Activated CD8-positive, alpha-beta T cell treated with anti-CD3 and anti-CD28 coated beads for 36 hours (primary cell): ENCODE measurements at regions not wholly inside any gene's neighbourhood (a gene's known extent, or its start where the extent isn't known, plus 50 kb on each side); places are given as distances from the start of the nearest gene placed in this dataset.
"Not testable (repeated sequence)": the region's sequence is repeated elsewhere in the genome, so short reads cannot be mapped to it uniquely, and the experiment has no call there.

Experiments used
- ATAC-seq: fragments of 200-7000 bp; cut with Tn5 transposase; one replicate; pipeline ENCODE4 v1.10.0; 2021; ENCODE audit warnings: mild to moderate bottlenecking, moderate library complexity
- CTCF ChIA-PET: fragments of 350-600 bp; sonication (Branson Sonifier 250); formaldehyde crosslinking; loops from one replicate; lab custom pipeline; 2021; ENCODE audit warnings: antibody characterized with exemption; lab: Charles Lee
- POLR2A ChIA-PET: fragments of 350-600 bp; sonication (Branson Sonifier 250); formaldehyde crosslinking; loops from one replicate; lab custom pipeline; 2021; ENCODE audit warnings: antibody characterized with exemption; lab: Charles Lee
- DNase-seq: peaks from one replicate; pipeline ENCODE4 v3.0.0-alpha.2; 2020
- H3K27ac Mint-ChIP-seq: one replicate; pipeline ENCODE4 v1.8.0; 2021; ENCODE audit warnings: mild to moderate bottlenecking, mixed read lengths
- H3K27me3 Mint-ChIP-seq: one replicate; pipeline ENCODE4 v1.8.0; 2021; ENCODE audit warnings: mixed read lengths
- H3K36me3 Mint-ChIP-seq: one replicate; pipeline ENCODE4 v1.8.0; 2021; ENCODE audit warnings: low read depth, mixed read lengths
- H3K4me1 Mint-ChIP-seq: one replicate; pipeline ENCODE4 v1.8.0; 2021; ENCODE audit warnings: low read depth, mixed read lengths
- H3K4me3 Mint-ChIP-seq: one replicate; pipeline ENCODE4 v1.8.0; 2021; ENCODE audit warnings: mild to moderate bottlenecking, moderate library complexity, mixed read lengths
- H3K9me3 Mint-ChIP-seq: one replicate; pipeline ENCODE4 v1.8.0; 2021; ENCODE audit warnings: mixed read lengths
- intact Hi-C: fragments of 100-400 bp; cut with micrococcal nuclease; formaldehyde crosslinking; loops from one replicate; pipeline ENCODE4 v1.10.0; 2022
- TF ChIP-seq, protein P1 (sequence below): fragments of 200-600 bp; IDR thresholded peaks from one replicate; pipeline ENCODE4 v1.8.0; 2022; ENCODE audit warnings: antibody characterized with exemption, mild to moderate bottlenecking

DNA sequence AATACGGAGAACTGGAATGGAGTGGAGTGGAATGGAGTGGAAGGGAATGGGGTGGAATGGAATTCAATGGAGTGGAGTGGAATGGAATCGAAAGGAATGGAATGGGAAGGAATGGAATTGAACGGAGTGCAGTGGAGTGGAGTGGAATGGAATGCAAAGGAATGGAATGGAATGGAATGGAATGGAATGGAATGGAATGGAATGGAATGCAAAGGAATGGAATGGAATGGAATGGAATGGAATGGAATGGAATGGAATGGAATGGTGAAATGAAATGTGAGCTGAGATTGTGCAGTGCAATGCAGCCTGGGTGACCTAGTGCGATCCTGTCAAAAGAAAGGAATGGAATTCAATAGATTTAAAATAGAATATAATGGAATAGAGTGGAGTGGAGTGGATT lies 357.3 kb upstream of the WSB1 start:
- ATAC-seq, intact Hi-C loops, H3K4me1 Mint-ChIP-seq, POLR2A ChIA-PET, H3K27ac Mint-ChIP-seq, H3K9me3 Mint-ChIP-seq, DNase-seq, H3K27me3 Mint-ChIP-seq, H3K36me3 Mint-ChIP-seq, H3K4me3 Mint-ChIP-seq, CTCF ChIA-PET: not testable (repeated sequence)

DNA sequence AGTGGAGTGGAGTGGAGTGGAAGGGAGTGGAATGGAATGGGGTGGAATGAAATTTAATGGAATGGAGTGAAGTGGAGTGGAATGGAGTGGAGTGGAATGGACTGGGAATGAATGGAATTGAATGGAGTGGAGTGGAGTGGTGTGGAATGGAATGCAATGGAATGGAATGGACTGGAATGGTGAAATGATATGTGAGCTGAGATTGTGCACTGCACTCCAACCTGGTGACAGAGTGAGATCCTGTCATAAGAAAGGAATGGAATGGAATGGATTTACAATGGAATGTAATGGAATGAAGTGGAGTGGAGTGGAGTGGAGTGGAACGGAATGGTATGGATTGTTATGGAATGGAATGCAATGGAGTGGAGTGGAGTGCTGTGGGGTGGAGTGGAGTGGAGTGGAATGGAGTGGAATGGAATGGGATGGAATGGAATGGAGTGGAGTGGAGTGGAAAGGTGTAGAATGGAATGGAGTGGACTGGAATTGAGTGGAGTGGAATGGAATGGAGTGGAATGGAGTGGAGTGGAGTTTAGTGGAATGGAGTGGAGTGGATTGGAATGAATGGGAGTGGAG lies 356.1 kb upstream of the WSB1 start:
- H3K4me3 Mint-ChIP-seq, H3K9me3 Mint-ChIP-seq, H3K27me3 Mint-ChIP-seq, ATAC-seq, POLR2A ChIA-PET, H3K4me1 Mint-ChIP-seq, CTCF ChIA-PET, H3K27ac Mint-ChIP-seq, H3K36me3 Mint-ChIP-seq, DNase-seq, intact Hi-C loops: not testable (repeated sequence)

DNA sequence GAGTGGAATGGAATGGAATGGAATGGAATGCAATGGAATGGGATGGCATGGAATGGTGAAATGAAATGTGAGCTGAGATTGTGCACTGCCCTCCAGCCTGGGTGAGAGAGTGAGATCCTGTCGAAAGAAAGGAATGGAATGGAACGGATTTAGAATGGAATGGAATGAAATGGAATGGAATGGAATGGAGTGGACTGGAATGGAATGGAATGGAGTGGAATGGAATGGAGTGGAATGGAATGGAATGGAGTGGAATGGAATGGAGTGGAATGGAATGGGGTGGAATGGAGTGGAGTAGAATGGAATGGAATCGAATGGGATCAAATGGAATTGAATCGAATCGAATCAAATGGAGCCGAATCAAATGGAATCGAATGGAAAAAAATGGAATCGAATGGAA lies 354.2 kb upstream of the WSB1 start:
- POLR2A ChIA-PET, H3K27me3 Mint-ChIP-seq, CTCF ChIA-PET, ATAC-seq, intact Hi-C loops, H3K9me3 Mint-ChIP-seq, H3K4me1 Mint-ChIP-seq, DNase-seq, H3K36me3 Mint-ChIP-seq, H3K27ac Mint-ChIP-seq, H3K4me3 Mint-ChIP-seq: not testable (repeated sequence)

DNA sequence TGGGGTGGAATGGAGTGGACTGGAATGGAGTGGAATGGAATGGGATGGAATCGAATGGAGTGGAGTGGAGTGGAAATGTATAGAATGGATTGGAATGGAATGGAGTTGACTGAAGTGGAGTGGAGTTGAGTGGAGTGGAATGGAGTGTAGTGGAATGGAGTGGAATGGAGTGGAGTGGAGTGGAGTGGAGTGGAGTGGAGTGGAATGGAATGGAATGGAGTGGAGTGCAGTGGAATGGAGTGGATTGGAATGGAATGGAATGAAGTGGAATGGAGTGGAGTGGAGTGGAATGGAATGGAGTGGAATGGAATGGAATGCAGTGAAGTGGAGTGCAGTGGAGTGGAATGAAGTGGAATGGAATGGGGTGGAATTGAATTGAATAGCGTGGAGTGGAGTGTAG lies 353.3 kb upstream of the WSB1 start:
- CTCF ChIA-PET, intact Hi-C loops, H3K27ac Mint-ChIP-seq, H3K27me3 Mint-ChIP-seq, H3K9me3 Mint-ChIP-seq, H3K4me3 Mint-ChIP-seq, POLR2A ChIA-PET, DNase-seq, H3K36me3 Mint-ChIP-seq, H3K4me1 Mint-ChIP-seq, ATAC-seq: not testable (repeated sequence)

DNA sequence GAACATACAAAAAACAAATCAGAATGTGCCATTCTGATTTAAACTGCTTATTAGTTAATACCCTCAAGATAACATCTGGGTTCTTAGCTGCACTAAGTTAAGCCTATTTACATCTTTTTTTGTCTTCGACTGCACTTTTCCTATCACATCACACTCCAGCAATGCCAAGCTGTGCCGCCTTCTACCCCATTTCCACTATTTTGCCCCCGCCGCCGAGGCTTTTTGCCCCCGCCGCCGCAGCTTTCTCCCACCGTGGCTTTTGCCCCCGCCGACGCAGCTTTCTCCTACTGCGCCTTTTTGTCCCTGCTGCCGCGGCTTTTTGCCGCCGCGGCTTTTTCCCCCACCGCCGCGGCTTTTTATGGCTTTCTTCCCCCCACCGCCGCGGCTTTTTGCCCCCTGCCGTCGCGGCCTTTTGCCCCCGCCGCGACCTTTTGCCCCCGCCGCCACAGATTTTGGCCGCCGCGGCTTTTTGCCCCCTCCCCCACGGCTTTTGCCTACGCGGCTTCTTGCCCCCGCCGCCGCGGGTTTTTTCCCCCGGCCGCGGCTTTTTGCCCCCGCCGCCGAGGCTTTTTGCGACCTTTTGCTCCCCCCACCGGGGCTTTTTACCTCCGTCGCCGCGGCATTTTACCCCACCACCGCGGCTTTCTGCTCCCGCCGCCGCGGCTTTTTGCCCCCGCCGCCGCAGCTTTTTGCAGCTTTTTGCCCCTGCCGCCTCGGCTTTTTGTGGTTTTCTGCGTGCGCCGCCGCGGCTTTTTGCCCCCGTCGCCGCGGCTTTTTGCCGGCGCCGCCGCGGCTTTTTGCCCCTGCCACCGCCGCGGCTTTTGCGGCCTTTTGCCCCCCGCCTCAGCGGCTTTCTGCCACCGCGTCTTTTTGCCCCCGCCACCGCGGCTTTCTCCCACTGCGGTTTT lies 331.4 kb upstream of the WSB1 start:
- no peak for DNase-seq
- CTCF ChIA-PET, result no interaction called here
- no peaks in the 10 kb centered on the region for H3K4me1 Mint-ChIP-seq
- POLR2A ChIA-PET, result no interaction called here
- H3K27ac Mint-ChIP-seq, result no peak overlapping the region
- H3K36me3 Mint-ChIP-seq, result peaks cover 3% of the 10 kb centered on the region
- TF ChIP-seq, protein P1, sequence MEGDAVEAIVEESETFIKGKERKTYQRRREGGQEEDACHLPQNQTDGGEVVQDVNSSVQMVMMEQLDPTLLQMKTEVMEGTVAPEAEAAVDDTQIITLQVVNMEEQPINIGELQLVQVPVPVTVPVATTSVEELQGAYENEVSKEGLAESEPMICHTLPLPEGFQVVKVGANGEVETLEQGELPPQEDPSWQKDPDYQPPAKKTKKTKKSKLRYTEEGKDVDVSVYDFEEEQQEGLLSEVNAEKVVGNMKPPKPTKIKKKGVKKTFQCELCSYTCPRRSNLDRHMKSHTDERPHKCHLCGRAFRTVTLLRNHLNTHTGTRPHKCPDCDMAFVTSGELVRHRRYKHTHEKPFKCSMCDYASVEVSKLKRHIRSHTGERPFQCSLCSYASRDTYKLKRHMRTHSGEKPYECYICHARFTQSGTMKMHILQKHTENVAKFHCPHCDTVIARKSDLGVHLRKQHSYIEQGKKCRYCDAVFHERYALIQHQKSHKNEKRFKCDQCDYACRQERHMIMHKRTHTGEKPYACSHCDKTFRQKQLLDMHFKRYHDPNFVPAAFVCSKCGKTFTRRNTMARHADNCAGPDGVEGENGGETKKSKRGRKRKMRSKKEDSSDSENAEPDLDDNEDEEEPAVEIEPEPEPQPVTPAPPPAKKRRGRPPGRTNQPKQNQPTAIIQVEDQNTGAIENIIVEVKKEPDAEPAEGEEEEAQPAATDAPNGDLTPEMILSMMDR, result no peak
- ATAC-seq, result no peak
- intact Hi-C loops, result no loop called here
- peaks cover 9% of the 10 kb centered on the region for H3K9me3 Mint-ChIP-seq
- no peak overlapping the region for H3K4me3 Mint-ChIP-seq
- peaks cover 7% of the 10 kb centered on the region for H3K27me3 Mint-ChIP-seq

DNA sequence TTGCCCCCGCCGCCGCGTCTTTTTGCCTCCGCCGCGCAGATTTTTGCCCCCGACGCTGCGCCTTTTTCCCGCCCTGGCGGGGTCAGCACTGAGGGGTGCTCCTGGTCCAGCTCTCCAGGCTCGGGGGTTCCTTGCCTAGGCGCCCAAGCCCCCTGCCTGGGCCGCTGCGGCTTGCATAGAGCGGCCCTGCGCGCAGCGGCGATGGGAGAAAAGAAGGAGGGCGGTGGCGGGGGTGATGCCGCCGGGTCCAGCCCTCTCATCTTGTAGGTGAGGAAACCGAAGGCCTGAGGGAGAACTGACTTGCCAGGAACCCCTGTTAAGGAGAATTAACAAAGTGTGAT lies 330.8 kb upstream of the WSB1 start:
- Mint-ChIP-seq H3K27me3 (peaks cover 7% of the 10 kb centered on the region), H3K36me3 (peaks cover 3% of the 10 kb centered on the region), H3K9me3 (peaks cover 6% of the 10 kb centered on the region), H3K4me1 (no peaks in the 10 kb centered on the region), H3K4me3 (no peak overlapping the region), H3K27ac (no peak overlapping the region)
- intact Hi-C loops, result no loop called here
- TF ChIP-seq, protein P1, result no peak
- POLR2A ChIA-PET, result no interaction called here
- DNase-seq (no peak), ATAC-seq (no peak)
- CTCF ChIA-PET, result no interaction called here

DNA sequence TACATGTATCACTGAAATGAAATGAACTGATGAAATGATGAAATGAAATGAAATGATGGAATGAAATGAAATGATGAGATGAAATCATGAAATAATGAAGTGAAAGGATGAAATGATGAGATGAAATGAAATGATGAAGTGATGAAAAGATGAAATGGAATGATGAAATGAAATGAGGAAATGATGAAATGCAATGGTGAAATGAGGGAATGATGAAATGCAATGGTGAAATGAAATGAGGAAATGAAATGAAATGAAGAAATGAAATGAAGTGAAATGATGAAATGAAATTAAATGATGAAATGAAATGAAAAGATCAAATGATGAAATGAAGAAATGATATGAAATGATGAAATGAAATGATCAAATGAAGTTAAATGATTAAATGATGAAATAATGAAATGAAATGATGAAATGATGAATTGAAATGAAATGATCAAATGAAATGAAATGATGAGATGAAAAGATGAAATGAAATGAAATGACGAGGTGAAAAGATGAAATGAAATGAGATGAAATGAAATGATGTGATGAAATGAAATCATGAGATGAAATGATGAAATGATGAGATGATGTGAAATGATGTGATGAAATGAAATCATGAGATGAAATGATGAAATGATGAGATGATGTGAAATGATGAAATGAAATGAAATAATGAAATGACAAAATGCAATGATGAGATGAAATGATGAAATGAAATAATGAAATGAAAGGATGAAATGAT lies 327.9 kb upstream of the WSB1 start:
- intact Hi-C loops, ATAC-seq, H3K36me3 Mint-ChIP-seq, H3K27ac Mint-ChIP-seq, H3K4me1 Mint-ChIP-seq, DNase-seq, H3K9me3 Mint-ChIP-seq, H3K27me3 Mint-ChIP-seq, CTCF ChIA-PET, H3K4me3 Mint-ChIP-seq, POLR2A ChIA-PET: not testable (repeated sequence)

DNA sequence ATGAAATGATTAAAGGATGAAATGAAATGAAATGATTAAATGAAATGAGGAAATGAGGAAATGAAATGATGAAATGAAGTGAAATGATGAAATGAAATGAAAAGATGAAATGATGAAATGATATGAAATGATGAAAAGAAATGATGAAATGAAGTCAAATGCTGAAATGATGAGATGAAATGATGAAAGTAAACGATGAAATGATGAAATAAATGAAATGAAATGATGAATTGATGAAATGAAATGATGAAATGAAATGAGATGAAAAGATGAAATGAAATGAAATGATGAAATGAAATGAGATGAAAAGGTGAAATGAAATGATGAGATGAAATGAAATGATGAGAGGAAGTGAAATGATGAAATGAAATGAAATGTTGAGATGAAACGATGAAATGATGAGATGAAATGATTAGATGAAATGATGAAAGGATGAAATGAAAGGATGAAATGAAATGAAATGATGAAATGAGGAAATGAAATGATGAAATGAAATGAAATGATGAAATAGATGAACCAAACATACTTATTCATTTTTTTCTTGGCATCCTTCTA lies 327.2 kb upstream of the WSB1 start:
- H3K36me3 Mint-ChIP-seq, POLR2A ChIA-PET, H3K4me1 Mint-ChIP-seq, H3K27me3 Mint-ChIP-seq, H3K27ac Mint-ChIP-seq, DNase-seq, CTCF ChIA-PET, H3K9me3 Mint-ChIP-seq, ATAC-seq, H3K4me3 Mint-ChIP-seq, intact Hi-C loops: not testable (repeated sequence)

DNA sequence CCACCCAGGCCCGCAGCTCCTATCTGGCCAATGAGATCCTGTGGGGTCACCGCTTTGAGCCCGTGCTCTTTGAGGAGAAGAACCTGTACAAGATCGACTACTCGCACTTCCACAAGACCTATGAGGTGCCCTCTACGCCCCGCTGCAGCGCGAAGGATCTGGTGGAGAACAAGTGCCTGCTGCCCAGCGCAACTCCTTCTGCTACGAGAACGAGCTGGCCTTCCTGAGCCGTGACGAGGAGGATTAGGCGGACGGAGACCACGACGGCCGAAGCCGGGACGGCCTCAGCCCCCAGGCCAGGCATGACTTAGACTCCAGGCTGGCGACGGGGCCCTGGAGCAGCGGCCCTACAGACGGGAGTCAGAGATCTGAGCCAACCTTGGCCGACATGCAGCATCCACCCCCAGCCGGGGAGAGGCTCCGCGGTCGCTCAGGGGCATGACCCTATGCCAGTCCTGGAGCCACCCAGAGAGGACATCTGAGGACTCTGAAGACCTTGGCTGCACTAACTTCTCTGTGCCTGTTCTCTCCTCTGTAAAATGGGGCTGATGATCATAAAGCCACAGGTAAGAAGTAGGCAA lies 312.0 kb upstream of the WSB1 start:
- ATAC-seq, H3K9me3 Mint-ChIP-seq, POLR2A ChIA-PET, H3K36me3 Mint-ChIP-seq, H3K27me3 Mint-ChIP-seq, H3K4me1 Mint-ChIP-seq, H3K27ac Mint-ChIP-seq, H3K4me3 Mint-ChIP-seq, CTCF ChIA-PET, DNase-seq, intact Hi-C loops: not testable (repeated sequence)
